ENCODE measurements at regions not wholly inside any gene's neighbourhood (a gene's known extent, or its start where the extent isn't known, plus 50 kb on each side); places are given as distances from the start of the nearest gene placed in this dataset.

DNA sequence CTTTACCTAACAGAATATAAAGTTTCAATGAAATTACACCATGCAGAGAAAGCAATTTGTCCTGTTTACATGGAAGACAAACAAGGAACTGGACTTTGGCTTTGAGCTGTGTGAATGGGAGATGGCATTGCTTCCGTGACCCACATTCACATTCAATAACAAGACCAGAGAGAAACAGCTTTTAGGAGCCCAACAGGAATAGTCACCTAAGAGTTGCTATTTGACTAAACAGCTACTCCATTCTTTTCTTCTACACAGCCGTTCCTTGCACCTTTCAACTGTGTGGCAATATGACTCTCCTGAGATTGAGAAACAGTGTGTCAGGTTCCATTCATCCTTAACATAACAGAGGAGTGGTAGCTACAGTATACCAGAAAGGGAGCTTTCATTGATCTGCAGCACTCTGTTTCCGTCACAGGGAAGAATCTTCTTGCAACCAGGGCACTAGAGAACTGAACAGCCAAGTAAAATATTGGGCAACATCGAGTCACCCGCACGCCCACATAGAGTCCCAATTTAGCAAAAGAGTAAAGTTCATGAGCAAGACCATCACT lies 355.1 kb downstream of the HAO1 start:
- H3K9ac ChIP-seq, result no peak overlapping the region
- no peaks in the 10 kb centered on the region for H3K4me1 ChIP-seq (ENCODE audit: control insufficient read depth in 1 of 2, insufficient read depth in 2 of 2, low read depth in 1 of 2, low read length in 1 of 2)
- H3K27me3 ChIP-seq (ENCODE audit: insufficient read depth), result no peaks in the 10 kb centered on the region
- no peak for DNase-seq
- H3K9me3 ChIP-seq, result no peaks in the 10 kb centered on the region
- H3F3A ChIP-seq (replicated peaks; ENCODE audit: insufficient read depth), result no peaks in the 10 kb centered on the region
- no peak overlapping the region for H3K4me2 ChIP-seq
- no peaks in the 10 kb centered on the region for H4K20me1 ChIP-seq (ENCODE audit: insufficient read depth)
- H3K79me2 ChIP-seq (ENCODE audit: insufficient read depth), result no peaks in the 10 kb centered on the region
- no peaks in the 10 kb centered on the region for H3K36me3 ChIP-seq (replicated peaks in 1 of 2; ENCODE audit: control insufficient read depth in 1 of 2, insufficient read depth in 2 of 2, low read length in 1 of 2)
- no peak overlapping the region for H3K27ac ChIP-seq (ENCODE audit: low read depth in 2 of 2, low read length in 1 of 2)
- WGBS (ENCODE audit: low lambda C conversion rate), result 21% methylated on average over 6 of the region's 6 CpGs
- POLR2A ChIA-PET, result no interaction called here
- no peaks in the 10 kb centered on the region for H3K9me2 ChIP-seq
- no peak overlapping the region for H3K4me3 ChIP-seq (ENCODE audit: low read depth in 2 of 2, low read length in 1 of 2)
- CTCF ChIA-PET, result no interaction called here
- no peak overlapping the region for H2AFZ ChIP-seq (ENCODE audit: low read depth)
- TF ChIP-seq CHD2 (IDR thresholded peaks at IDR 0.05; ENCODE audit: low read length, partially characterized antibody), result no peak
- TF ChIP-seq, protein P1, sequence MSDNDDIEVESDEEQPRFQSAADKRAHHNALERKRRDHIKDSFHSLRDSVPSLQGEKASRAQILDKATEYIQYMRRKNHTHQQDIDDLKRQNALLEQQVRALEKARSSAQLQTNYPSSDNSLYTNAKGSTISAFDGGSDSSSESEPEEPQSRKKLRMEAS (IDR thresholded peaks at IDR 0.05; ENCODE audit: low read depth), result no peak
- no peak for TF ChIP-seq MXI1 (IDR thresholded peaks at IDR 0.05; ENCODE audit: low read depth, low read length)
- TF ChIP-seq FOSL2 (IDR thresholded peaks at IDR 0.05; ENCODE audit: borderline replicate concordance, low read depth), result no peak
- TF ChIP-seq ZBTB33 (IDR thresholded peaks at IDR 0.05; ENCODE audit: borderline replicate concordance, low read depth), result no peak
- no peak for TF ChIP-seq JUND (IDR thresholded peaks at IDR 0.05)
- no peak for TF ChIP-seq TAF1 (IDR thresholded peaks at IDR 0.05; ENCODE audit: borderline replicate concordance, low read depth, low read length)
- no peak for TF ChIP-seq RXRA (IDR thresholded peaks at IDR 0.05; ENCODE audit: borderline replicate concordance, low read depth)
- no peak for TF ChIP-seq GATA2 (CRISPR knock-in tag; IDR thresholded peaks at IDR 0.05)
- TF ChIP-seq TCF12 (IDR thresholded peaks at IDR 0.05), result no peak
- no peak for TF ChIP-seq TEAD4 (IDR thresholded peaks at IDR 0.05; ENCODE audit: borderline replicate concordance, insufficient read depth)
- TF ChIP-seq, protein P2, sequence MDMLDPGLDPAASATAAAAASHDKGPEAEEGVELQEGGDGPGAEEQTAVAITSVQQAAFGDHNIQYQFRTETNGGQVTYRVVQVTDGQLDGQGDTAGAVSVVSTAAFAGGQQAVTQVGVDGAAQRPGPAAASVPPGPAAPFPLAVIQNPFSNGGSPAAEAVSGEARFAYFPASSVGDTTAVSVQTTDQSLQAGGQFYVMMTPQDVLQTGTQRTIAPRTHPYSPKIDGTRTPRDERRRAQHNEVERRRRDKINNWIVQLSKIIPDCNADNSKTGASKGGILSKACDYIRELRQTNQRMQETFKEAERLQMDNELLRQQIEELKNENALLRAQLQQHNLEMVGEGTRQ (IDR thresholded peaks at IDR 0.05; ENCODE audit: borderline replicate concordance, low read depth, low read length), result no peak
- TF ChIP-seq, protein P3, sequence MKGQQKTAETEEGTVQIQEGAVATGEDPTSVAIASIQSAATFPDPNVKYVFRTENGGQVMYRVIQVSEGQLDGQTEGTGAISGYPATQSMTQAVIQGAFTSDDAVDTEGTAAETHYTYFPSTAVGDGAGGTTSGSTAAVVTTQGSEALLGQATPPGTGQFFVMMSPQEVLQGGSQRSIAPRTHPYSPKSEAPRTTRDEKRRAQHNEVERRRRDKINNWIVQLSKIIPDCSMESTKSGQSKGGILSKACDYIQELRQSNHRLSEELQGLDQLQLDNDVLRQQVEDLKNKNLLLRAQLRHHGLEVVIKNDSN (IDR thresholded peaks at IDR 0.05; ENCODE audit: borderline replicate concordance, low read depth), result no peak
- no peak for TF ChIP-seq RCOR1 (IDR thresholded peaks at IDR 0.05; ENCODE audit: low read length)
- no peak for TF ChIP-seq EP300 (IDR thresholded peaks at IDR 0.05; ENCODE audit: borderline replicate concordance in 1 of 2, low read depth in 1 of 2, low read length in 1 of 2)
